ENCODE measurements at regions not wholly inside any gene's neighbourhood (a gene's known extent, or its start where the extent isn't known, plus 50 kb on each side); places are given as distances from the start of the nearest gene placed in this dataset.

DNA sequence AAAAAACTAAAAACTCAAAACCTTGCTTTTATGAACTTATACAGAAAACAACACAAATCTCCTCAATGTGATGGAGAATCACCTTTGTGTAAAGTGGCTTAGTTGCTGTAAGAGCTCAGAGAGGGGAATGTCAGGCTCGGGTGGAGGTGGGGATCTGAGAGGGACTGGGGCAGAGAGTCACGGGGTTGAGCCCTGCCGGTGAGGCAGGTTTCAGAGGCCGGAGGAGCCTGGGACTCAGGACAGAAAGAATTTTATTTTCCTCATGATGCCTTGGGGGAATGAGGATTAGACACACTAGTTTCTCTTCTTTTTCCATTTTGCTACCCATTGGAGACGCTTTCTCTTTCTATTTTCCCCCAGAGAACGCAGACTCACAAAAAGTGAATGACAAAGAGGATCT lies 252.3 kb upstream of the FOXQ1 start:
- DNase-seq (ENCODE audit: low spot score): no peak

- DNase-seq (ENCODE audit: low spot score): no peak
These were observed 254.3 kb upstream of the FOXQ1 start for GRCh38 chr6:1057490-1058135.

- DNase-seq (ENCODE audit: low spot score): no peak
These were observed 256.6 kb upstream of the FOXQ1 start for GRCh38 chr6:1055015-1055921.

- no peak for DNase-seq (ENCODE audit: low spot score)
These were observed 257.3 kb upstream of the FOXQ1 start for GRCh38 chr6:1054653-1055014.

- no peak for DNase-seq (ENCODE audit: low spot score)
These were observed 258.3 kb upstream of the FOXQ1 start for GRCh38 chr6:1053586-1053985.

DNA sequence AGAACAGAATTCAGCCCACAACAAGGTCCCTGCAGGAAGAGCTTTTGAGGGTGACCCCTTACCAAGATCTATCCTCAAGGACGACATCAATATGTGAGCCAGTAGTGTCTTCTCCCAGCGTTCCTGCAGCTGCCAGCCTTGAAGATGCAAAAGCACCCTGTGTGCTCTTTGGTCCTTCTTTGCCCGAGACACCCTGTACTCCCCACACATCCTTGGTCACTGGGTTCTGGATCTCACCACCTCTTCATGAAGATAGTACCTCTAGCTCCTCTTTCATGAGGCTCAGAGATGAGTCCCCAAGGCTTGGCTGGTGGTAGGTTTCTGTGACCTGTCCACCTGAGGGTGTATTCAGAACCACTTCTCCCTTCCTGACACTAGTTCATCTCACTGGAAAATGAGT lies 259.6 kb upstream of the FOXQ1 start:
- no peak for DNase-seq (ENCODE audit: low spot score)

GRCh38 chr6:1049900-1050299 lies 262.0 kb upstream of the FOXQ1 start:
- DNase-seq (ENCODE audit: low spot score): no peak

DNA sequence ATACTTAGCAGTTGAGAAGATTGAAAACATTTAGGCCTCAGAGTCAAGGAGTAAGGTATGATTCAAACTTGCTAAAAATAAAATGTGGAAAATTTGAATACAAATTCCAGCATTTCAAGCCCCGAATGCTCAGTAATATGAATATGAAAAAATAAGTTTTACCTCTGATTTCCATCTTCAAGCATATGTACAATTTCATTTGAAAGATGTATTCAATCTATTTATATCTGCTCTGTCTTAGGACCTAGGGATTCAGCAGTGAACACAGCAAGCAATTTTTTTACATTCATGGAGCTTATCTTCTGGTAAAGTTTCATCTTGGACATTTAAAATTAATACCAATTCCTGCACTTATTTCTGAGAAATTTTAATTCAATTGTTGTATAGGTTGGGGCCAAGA lies 262.7 kb upstream of the FOXQ1 start:
- no peak for DNase-seq (ENCODE audit: low spot score)

GRCh38 chr6:1047981-1048541 lies 263.8 kb upstream of the FOXQ1 start:
- DNase-seq (ENCODE audit: low spot score): no peak

GRCh38 chr6:1045239-1045638 lies 266.7 kb upstream of the FOXQ1 start:
- DNase-seq (ENCODE audit: low spot score): no peak

GRCh38 chr6:1044040-1044836 lies 267.7 kb upstream of the FOXQ1 start:
- DNase-seq (ENCODE audit: low spot score): no peak

GRCh38 chr6:1043458-1043836 lies 268.5 kb upstream of the FOXQ1 start:
- no peak for DNase-seq (ENCODE audit: low spot score)

- DNase-seq (ENCODE audit: low spot score): no peak
These were observed 269.1 kb upstream of the FOXQ1 start for GRCh38 chr6:1042583-1043457.

DNA sequence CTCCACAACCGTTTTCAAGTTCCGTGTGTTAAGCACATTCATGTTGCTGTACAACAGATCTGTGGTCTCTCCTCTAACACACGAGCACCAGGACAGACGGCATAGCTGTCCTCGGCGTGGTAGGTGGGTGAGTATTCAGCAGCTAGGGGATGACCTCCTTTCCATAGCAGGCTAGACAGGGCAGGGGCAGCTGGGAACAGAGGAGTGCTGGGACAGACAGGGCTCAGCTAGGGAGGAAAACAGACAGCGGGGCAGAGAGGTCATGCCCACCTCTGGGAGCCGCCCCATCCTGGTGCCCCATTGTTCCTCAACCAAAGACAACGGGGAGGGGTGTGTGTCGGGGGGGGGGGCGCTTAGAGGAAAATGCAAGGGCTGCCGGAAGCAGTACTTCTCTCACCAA lies 271.5 kb upstream of the FOXQ1 start:
- no peak for DNase-seq (ENCODE audit: low spot score)

- DNase-seq (ENCODE audit: low spot score): no peak
These were observed 272.2 kb upstream of the FOXQ1 start for GRCh38 chr6:1039746-1040145.

- DNase-seq (ENCODE audit: low spot score): no peak
These were observed 272.7 kb upstream of the FOXQ1 start for GRCh38 chr6:1039191-1039590.

- DNase-seq (ENCODE audit: low spot score): no peak
These were observed 274.3 kb upstream of the FOXQ1 start for GRCh38 chr6:1037430-1038202.

- no peak for DNase-seq (ENCODE audit: low spot score)
These were observed 276.5 kb upstream of the FOXQ1 start for GRCh38 chr6:1035401-1035800.

DNA sequence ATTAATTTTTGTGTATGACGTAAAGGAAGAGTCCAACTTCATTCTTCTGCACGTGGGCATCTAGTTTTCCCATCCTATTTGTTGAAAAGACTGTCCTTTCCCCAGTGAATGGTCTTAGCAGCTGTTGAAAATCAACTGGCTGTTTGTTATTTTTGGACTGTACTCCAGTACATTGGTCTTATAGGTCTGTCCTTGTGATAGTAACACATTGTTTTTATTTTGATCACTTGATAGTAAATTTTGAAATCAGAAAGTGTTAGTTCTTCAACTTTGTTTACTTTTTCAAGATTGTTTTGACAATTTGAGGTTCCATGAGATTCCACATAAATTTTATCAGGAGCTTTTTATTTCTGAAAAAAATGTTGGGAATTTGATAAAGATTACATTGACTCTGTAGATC lies 280.2 kb upstream of the FOXQ1 start:
- no peak for DNase-seq (ENCODE audit: low spot score)

DNA sequence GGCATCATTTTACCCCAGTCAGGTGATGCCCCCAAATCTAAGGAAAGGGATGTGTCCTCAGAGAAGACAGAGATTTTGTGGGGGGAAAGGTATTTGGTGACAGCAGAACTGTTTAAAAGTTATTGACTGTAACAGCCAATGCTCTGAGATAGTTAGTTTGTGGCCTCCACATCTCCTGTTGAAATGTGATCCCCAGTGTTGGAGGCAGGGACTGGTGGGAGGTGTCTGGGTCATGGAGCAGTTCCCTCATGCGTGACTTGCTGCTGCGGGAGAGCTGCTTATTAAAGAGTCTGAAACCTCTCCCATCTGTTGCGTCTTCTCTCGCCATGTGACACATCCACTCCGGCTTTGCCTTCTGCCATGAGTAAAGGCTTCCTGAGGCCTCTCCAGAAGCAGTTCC lies 282.8 kb upstream of the FOXQ1 start:
- no peak for DNase-seq (ENCODE audit: low spot score)

GRCh38 chr6:1028723-1029122 lies 283.2 kb upstream of the FOXQ1 start:
- DNase-seq (ENCODE audit: low spot score): no peak

Measured in COLO829 (cell line).